Endothelial cell of umbilical vein (primary cell): ENCODE measurements at regions not wholly inside any gene's neighbourhood (a gene's known extent, or its start where the extent isn't known, plus 50 kb on each side); places are given as distances from the start of the nearest gene placed in this dataset.

Experiments used
- BruUV-seq: library from RNA; stranded (reverse); fragments of 400-500 nt; replicated peaks from 2 replicates; lab custom pipeline; 2021; lab: Mats Ljungman, UMichigan
- CTCF ChIA-PET: fragments of 300-600, 350-600 bp; sonication (Branson Sonifier 250); formaldehyde crosslinking; loops from one replicate; lab custom pipeline; 2021; ENCODE audit warnings: antibody characterized with exemption, inconsistent platforms; lab: Charles Lee
- POLR2A ChIA-PET: fragments of 300-600, 350-600 bp; sonication (Branson Sonifier 250); formaldehyde crosslinking; loops from one replicate; lab custom pipeline; 2021; ENCODE audit warnings: antibody characterized with exemption, inconsistent platforms; lab: Charles Lee
- DNase-seq: peaks from one replicate; pipeline ENCODE4 v3.0.0-alpha.2; 2011; ENCODE audit warnings: low read depth, low spot score
- FAIRE-seq: peaks from 2 replicates; lab custom pipeline; 2011; peaks lifted over from hg19 to GRCh38; lab: Jason Lieb, UNC
- H2AFZ ChIP-seq: 2 replicates; pipeline ENCODE4 v1.6.0; 2012; ENCODE audit warnings: low read depth, low read length, control low read depth, inconsistent platforms
- H3K27ac ChIP-seq: 2 replicates; pipeline ENCODE4 v1.5.1; 2011; ENCODE audit warnings: low read depth, mild to moderate bottlenecking, control low read depth, low read length, moderate library complexity; ENCODE audit not compliant: insufficient read depth
- H3K27me3 ChIP-seq, 2 experiments: 2 replicates each; pipeline versions ENCODE4 v1.6.0 to v1.6.1; 2011; ENCODE audit warnings: low read length in 2 of 2, mixed read lengths in 1 of 2; ENCODE audit not compliant: control insufficient read depth in 2 of 2, insufficient read depth in 2 of 2
- H3K36me3 ChIP-seq, 2 experiments: 2 replicates in 1 of 2; 3 replicates in 1 of 2; pipeline ENCODE4 v1.5.1; 2011; ENCODE audit warnings: low read length in 2 of 2, mild to moderate bottlenecking in 1 of 2, moderate library complexity in 1 of 2; ENCODE audit not compliant: control insufficient read depth in 2 of 2, insufficient read depth in 2 of 2; ENCODE audit errors: extremely low read depth in 1 of 2
- H3K4me1 ChIP-seq: 3 replicates; pipeline ENCODE4 v1.5.1; 2011; ENCODE audit warnings: mild to moderate bottlenecking, low read length; ENCODE audit not compliant: control insufficient read depth, insufficient read depth; ENCODE audit errors: extremely low read depth
- H3K4me2 ChIP-seq: 2 replicates; pipeline ENCODE4 v1.6.1; 2011; ENCODE audit warnings: low read length, control low read depth, mixed read lengths; ENCODE audit not compliant: insufficient read depth
- H3K4me3 ChIP-seq, 3 experiments: fragments of 200-600 bp in 1 of 3; sonication (generic), shearing (Covaris generic) in 1 of 3; replicated peaks in 1 of 3; 2 replicates each; pipeline ENCODE4 v1.5.1; 2011 to 2016; ENCODE audit warnings: control low read depth in 3 of 3, low read length in 3 of 3, mild to moderate bottlenecking in 2 of 3, inconsistent platforms in 1 of 3, low read depth in 1 of 3, moderate library complexity in 1 of 3; ENCODE audit not compliant: insufficient read depth in 1 of 3
- H3K79me2 ChIP-seq: 2 replicates; pipeline ENCODE4 v1.6.0; 2012; ENCODE audit warnings: low read length, inconsistent platforms; ENCODE audit not compliant: control insufficient read depth, insufficient read depth
- H3K9ac ChIP-seq: replicated peaks from 2 replicates; pipeline ENCODE3; 2011; ENCODE audit warnings: low read length, control low read depth; ENCODE audit not compliant: insufficient read depth; ENCODE audit errors: extremely low read depth
- H3K9me1 ChIP-seq: replicated peaks from 3 replicates; pipeline ENCODE4 v1.6.0; 2011; ENCODE audit warnings: mild to moderate bottlenecking, low read length; ENCODE audit not compliant: control insufficient read depth, insufficient read depth; ENCODE audit errors: extremely low read depth
- H3K9me3 ChIP-seq: replicated peaks from 2 replicates; pipeline ENCODE4 v1.5.1; 2012; ENCODE audit warnings: low read length, inconsistent platforms; ENCODE audit not compliant: control insufficient read depth, insufficient read depth
- H4K20me1 ChIP-seq: replicated peaks from 2 replicates; pipeline ENCODE3; 2011; ENCODE audit warnings: mild to moderate bottlenecking, low read length; ENCODE audit not compliant: control insufficient read depth, insufficient read depth; ENCODE audit errors: extremely low read depth
- EZH2 ChIP-seq: IDR thresholded peaks from 2 replicates; pipeline ENCODE4 v1.6.1; 2012; ENCODE audit warnings: borderline replicate concordance, low read depth, mild to moderate bottlenecking, moderate library complexity, low read length, inconsistent platforms; ENCODE audit not compliant: severe bottlenecking
- GATA2 ChIP-seq: IDR thresholded peaks from 2 replicates; pipeline ENCODE4 v1.7.0; 2011; ENCODE audit warnings: low read depth, mild to moderate bottlenecking, moderate library complexity, mixed read lengths, low read length; ENCODE audit not compliant: insufficient read length, insufficient read depth
- POLR2AphosphoS5 ChIP-seq: IDR thresholded peaks from 2 replicates; pipeline ENCODE4 v1.6.1; 2012; ENCODE audit warnings: low read depth, mild to moderate bottlenecking, control low read depth, low read length, moderate library complexity; ENCODE audit not compliant: insufficient read depth
- dilution Hi-C: fragments of 300-500 bp; cut with MboI; formaldehyde crosslinking; loops from one replicate; pipeline ENCODE4 v1.15.0; 2019; ENCODE audit warnings: low sequenced_read_pairs; ENCODE audit not compliant: extremely low pct_ligation_motif_present
- intact Hi-C: fragments of 100-400 bp; cut with micrococcal nuclease; formaldehyde crosslinking; loops from one replicate; pipeline ENCODE4 v1.10.0; 2022
- TF ChIP-seq, protein P1 (sequence below), 2 donors: IDR thresholded peaks; 1 replicate in 1 of 2; 2 replicates in 1 of 2; pipeline ENCODE4 v1.5.1; 2011; ENCODE audit warnings: low read length in 2 of 2, mild to moderate bottlenecking in 2 of 2, moderate library complexity in 2 of 2, control low read depth in 1 of 2, inconsistent platforms in 1 of 2, low read depth in 1 of 2; ENCODE audit not compliant: insufficient read depth in 1 of 2; ENCODE audit errors: extremely low read depth in 1 of 2
- TF ChIP-seq, protein P2 (sequence below): IDR thresholded peaks from 2 replicates; pipeline ENCODE4 v1.6.1; 2011; ENCODE audit not compliant: insufficient read depth, insufficient read length

DNA sequence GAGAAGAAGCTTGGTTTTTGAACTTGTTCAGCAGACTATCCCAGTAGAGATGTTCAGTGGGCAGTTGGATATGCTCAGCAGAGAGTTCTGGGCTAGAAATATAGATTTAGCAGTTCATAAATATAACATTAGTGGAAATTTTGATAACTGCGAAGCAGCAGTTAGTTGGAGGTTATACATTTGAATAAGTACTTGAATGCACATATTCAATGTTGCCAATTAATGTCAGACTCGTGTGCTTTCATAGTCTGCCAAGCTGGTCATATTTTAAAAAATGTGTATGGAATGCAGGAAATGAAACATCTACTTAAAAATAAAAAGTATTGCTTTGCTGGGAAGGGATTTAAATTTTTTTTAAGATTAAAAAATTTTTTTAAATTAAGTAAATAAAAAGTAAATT, 92.5 kb upstream of the E2F3 start:
- Histone ChIP-seq H3K9me1 (no peaks in the 10 kb centered on the region), H4K20me1 (no peaks in the 10 kb centered on the region), H3K4me2 (no peak overlapping the region), H3K79me2 (no peaks in the 10 kb centered on the region), H3K36me3 (no peaks in the 10 kb centered on the region), H3K27ac (no peak overlapping the region), H3K4me1 (no peaks in the 10 kb centered on the region), H3K9me3 (no peaks in the 10 kb centered on the region), H2AFZ (no peak overlapping the region), H3K9ac (no peak overlapping the region), H3K4me3 (no peak overlapping the region), H3K27me3 (no peaks in the 10 kb centered on the region)
- intact Hi-C loops (loop anchor here (5.0 kb wide), 1 partner anchor 387 kb away; no protein-coding TSS in a partner anchor), dilution Hi-C loops (no loop called here)
- no peak for TF ChIP-seq EZH2
- BruUV-seq: no TSS peak
- DNase-seq: no peak
- ChIA-PET CTCF (no interaction called here), POLR2A (no interaction called here)
- FAIRE-seq: no peak

DNA sequence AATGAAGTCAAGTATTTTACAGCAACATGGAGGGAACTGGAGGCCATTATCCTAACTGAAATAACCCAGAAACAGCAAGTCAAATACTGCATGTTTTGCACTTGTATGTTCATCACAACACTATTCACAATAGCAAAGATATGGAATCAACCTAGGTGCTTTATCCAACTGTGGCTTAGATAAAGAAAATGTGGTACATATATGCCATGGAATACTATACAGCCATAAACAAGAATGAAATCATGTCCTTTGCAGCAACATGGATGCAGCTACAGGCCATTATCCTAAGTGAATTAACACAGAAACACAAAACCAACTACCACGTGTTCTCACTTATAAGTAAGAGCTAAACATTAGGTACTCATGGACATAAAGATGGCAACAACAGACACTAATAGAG, 91.5 kb upstream of the E2F3 start:
- H4K20me1 ChIP-seq: no peaks in the 10 kb centered on the region
- no peak overlapping the region for H3K9ac ChIP-seq
- H3K9me1 ChIP-seq: no peaks in the 10 kb centered on the region
- H3K4me3 ChIP-seq: no peak overlapping the region
- H3K9me3 ChIP-seq: no peaks in the 10 kb centered on the region
- H3K27ac ChIP-seq: no peak overlapping the region
- TF ChIP-seq POLR2AphosphoS5: no peak
- TF ChIP-seq, protein P1, sequence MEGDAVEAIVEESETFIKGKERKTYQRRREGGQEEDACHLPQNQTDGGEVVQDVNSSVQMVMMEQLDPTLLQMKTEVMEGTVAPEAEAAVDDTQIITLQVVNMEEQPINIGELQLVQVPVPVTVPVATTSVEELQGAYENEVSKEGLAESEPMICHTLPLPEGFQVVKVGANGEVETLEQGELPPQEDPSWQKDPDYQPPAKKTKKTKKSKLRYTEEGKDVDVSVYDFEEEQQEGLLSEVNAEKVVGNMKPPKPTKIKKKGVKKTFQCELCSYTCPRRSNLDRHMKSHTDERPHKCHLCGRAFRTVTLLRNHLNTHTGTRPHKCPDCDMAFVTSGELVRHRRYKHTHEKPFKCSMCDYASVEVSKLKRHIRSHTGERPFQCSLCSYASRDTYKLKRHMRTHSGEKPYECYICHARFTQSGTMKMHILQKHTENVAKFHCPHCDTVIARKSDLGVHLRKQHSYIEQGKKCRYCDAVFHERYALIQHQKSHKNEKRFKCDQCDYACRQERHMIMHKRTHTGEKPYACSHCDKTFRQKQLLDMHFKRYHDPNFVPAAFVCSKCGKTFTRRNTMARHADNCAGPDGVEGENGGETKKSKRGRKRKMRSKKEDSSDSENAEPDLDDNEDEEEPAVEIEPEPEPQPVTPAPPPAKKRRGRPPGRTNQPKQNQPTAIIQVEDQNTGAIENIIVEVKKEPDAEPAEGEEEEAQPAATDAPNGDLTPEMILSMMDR (IDR thresholded peaks at IDR 0.05; ENCODE audit: extremely low read depth in 1 of 2, insufficient read depth in 1 of 2, low read depth in 1 of 2, low read length in 2 of 2): no peak
- no peak for TF ChIP-seq GATA2
- TF ChIP-seq EZH2: no peak
- TF ChIP-seq, protein P2, sequence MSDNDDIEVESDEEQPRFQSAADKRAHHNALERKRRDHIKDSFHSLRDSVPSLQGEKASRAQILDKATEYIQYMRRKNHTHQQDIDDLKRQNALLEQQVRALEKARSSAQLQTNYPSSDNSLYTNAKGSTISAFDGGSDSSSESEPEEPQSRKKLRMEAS: no peak
- BruUV-seq: no TSS peak
- no peaks in the 10 kb centered on the region for H3K4me1 ChIP-seq
- no peaks in the 10 kb centered on the region for H3K79me2 ChIP-seq
- POLR2A ChIA-PET: no interaction called here
- intact Hi-C loops: no loop called here
- CTCF ChIA-PET: interaction anchor here (0.6 kb wide), 1 partner anchor 205 kb away, joined by 3 read pairs; no protein-coding TSS in a partner anchor
- no peak overlapping the region for H3K4me2 ChIP-seq
- no peaks in the 10 kb centered on the region for H3K27me3 ChIP-seq
- FAIRE-seq: no peak
- dilution Hi-C loops: no loop called here
- no peaks in the 10 kb centered on the region for H3K36me3 ChIP-seq
- H2AFZ ChIP-seq: no peak overlapping the region
- DNase-seq: no peak
